Liver (tissue), 3 donors: ENCODE measurements at regions not wholly inside any gene's neighbourhood (a gene's known extent, or its start where the extent isn't known, plus 50 kb on each side); places are given as distances from the start of the nearest gene placed in this dataset.

Experiments used
- ATF3 ChIP-seq: IDR thresholded peaks from 2 replicates; pipeline ENCODE4 v1.6.1; 2016; ENCODE audit warnings: antibody characterized with exemption
- CTCF ChIP-seq: fragments of 150-350 bp; IDR thresholded peaks from 2 replicates; pipeline ENCODE4 v1.5.1; 2017; ENCODE audit warnings: improper control_type of control experiment, low read depth, low read length; ENCODE audit not compliant: missing input control
- GABPA ChIP-seq, 2 donors: IDR thresholded peaks in 1 of 2; conservative IDR thresholded peaks in 1 of 2; 2 replicates each; pipeline ENCODE4 v1.6.1; 2016; ENCODE audit warnings: antibody characterized with exemption in 2 of 2, mild to moderate bottlenecking in 1 of 2, moderate library complexity in 1 of 2
- JUND ChIP-seq, 2 donors: IDR thresholded peaks; 2 replicates each; pipeline ENCODE4 v1.6.1; 2016; ENCODE audit warnings: antibody characterized with exemption in 2 of 2
- MAX ChIP-seq: IDR thresholded peaks from 2 replicates; pipeline ENCODE4 v1.6.1; 2016; ENCODE audit warnings: antibody characterized with exemption
- RAD21 ChIP-seq, 2 donors: IDR thresholded peaks; 2 replicates each; pipeline ENCODE4 v1.6.1; 2016; ENCODE audit warnings: antibody characterized with exemption in 2 of 2, mild to moderate bottlenecking in 2 of 2
- SP1 ChIP-seq: IDR thresholded peaks from 2 replicates; pipeline ENCODE4 v1.6.1; 2018; ENCODE audit warnings: antibody characterized with exemption, mild to moderate bottlenecking
- TAF1 ChIP-seq: conservative IDR thresholded peaks from 2 replicates; pipeline ENCODE4 v1.6.1; 2016; ENCODE audit warnings: antibody characterized with exemption, mild to moderate bottlenecking
- ZBTB33 ChIP-seq: IDR thresholded peaks from 2 replicates; pipeline ENCODE4 v1.6.1; 2016; ENCODE audit warnings: antibody characterized with exemption
- donor health status: healthy.
- donor health status: healthy.

- TF ChIP-seq SP1 (no peak), CTCF (no peak), JUND (IDR thresholded peaks at IDR 0.05) (no peak), TAF1 (no peak), ATF3 (no peak), RAD21 (IDR thresholded peaks at IDR 0.05) (no peak), ZBTB33 (no peak), GABPA (IDR thresholded peaks at IDR 0.05 in 1 of 2, conservative IDR thresholded peaks at IDR 0.05 in 1 of 2) (no peak), MAX (no peak)
These were observed 151.0 kb upstream of the ROBO2 start for GRCh38 chr3:76888856-76889255.
